Naive B cell (primary cell): ENCODE measurements at regions not wholly inside any gene's neighbourhood (a gene's known extent, or its start where the extent isn't known, plus 50 kb on each side); places are given as distances from the start of the nearest gene placed in this dataset.
A peak's percentile ranks its signal among the peaks of the same experiment; 100 is the strongest.

Experiments
- ATAC-seq, 2 donors: fragments of 150-1000 bp; cut with Tn5 transposase; 2 replicates each; pipeline ENCODE4 v1.10.0; 2021; ENCODE audit warnings: low read depth in 2 of 2, mild to moderate bottlenecking in 2 of 2, moderate library complexity in 2 of 2
- DNase-seq: peaks from one replicate; pipeline ENCODE4 v3.0.0; 2022
- H3K27ac Mint-ChIP-seq, 6 donors: one replicate each; pipeline ENCODE4 v1.8.0; 2020 to 2022; ENCODE audit warnings: mild to moderate bottlenecking in 6 of 6, mixed read lengths in 6 of 6, moderate library complexity in 5 of 6, inconsistent platforms in 2 of 6
- H3K27me3 Mint-ChIP-seq, 3 donors: one replicate each; pipeline ENCODE4 v1.8.0; 2021 to 2022; ENCODE audit warnings: mixed read lengths in 3 of 3, mild to moderate bottlenecking in 1 of 3
- H3K36me3 Mint-ChIP-seq, 2 donors: one replicate each; pipeline ENCODE4 v1.8.0; 2020 to 2022; ENCODE audit warnings: mixed read lengths in 2 of 2, inconsistent platforms in 1 of 2, mild to moderate bottlenecking in 1 of 2
- H3K4me1 Mint-ChIP-seq, 3 donors: one replicate each; pipeline ENCODE4 v1.8.0; 2020 to 2022; ENCODE audit warnings: mixed read lengths in 3 of 3, inconsistent platforms in 1 of 3, mild to moderate bottlenecking in 1 of 3, moderate library complexity in 1 of 3
- H3K4me3 Mint-ChIP-seq, 8 donors: one replicate each; pipeline ENCODE4 v1.8.0; 2020 to 2022; ENCODE audit warnings: mild to moderate bottlenecking in 8 of 8, mixed read lengths in 8 of 8, moderate library complexity in 8 of 8, inconsistent platforms in 2 of 8
- H3K9me3 Mint-ChIP-seq, 7 donors: one replicate each; pipeline ENCODE4 v1.8.0; 2020 to 2022; ENCODE audit warnings: mixed read lengths in 7 of 7, mild to moderate bottlenecking in 5 of 7, inconsistent platforms in 2 of 7, moderate library complexity in 1 of 7

DNA sequence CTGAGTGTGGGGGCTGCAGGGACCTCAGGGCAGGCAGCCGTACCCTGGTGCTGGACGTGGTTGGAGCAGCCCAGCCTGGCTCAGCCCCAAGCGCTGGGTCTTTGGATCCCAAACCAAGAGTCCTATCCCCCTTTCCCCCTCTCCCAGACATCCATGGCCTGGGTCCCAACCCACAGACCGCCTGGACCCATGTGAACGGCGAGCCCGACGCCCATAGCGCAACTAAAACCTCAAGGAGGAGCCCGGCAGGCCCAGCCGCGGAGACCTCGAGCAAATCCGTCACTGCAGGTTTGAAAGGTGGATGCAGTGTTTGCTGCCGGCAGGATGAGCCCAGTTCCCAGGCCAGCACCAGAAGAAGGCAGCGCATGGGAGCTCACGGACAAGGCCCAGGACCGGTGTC lies 337.0 kb downstream of the BRD1 start:
- H3K27ac Mint-ChIP-seq = no peak overlapping the region
- peaks cover 0 to 4% (median 0%) of the 10 kb centered on the region in 7 donors for H3K9me3 Mint-ChIP-seq
- H3K4me1 Mint-ChIP-seq = peaks cover 0 to 6% (median 0%) of the 10 kb centered on the region in 3 donors
- H3K4me3 Mint-ChIP-seq = peak overlapping the region in 1 of 8 donors; percentile 47
- no peaks in the 10 kb centered on the region for H3K36me3 Mint-ChIP-seq
- DNase-seq = no peak
- no peaks in the 10 kb centered on the region for H3K27me3 Mint-ChIP-seq
- no peak for ATAC-seq

DNA sequence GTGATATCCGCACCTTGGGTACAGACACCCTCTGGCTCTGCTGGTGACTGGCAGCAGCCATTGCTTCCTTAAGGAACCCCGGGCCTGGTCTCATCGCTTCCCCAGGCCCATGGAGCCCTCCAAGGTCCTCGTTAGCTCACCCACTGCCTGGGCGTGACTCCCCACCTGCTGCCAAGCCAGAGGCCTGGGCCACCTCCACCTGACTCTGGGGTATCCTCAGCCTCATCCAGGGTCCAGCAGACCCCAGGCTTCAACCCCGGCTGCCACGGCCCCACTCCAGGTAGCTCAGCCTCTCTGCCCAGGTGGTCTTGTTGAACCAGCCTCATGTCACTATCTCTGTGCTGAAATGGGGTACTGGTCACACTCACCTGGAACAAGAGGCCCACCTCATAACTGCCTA lies 337.9 kb downstream of the BRD1 start:
- Mint-ChIP-seq H3K9me3 (no peaks in the 10 kb centered on the region), H3K27ac (no peak overlapping the region), H3K27me3 (no peaks in the 10 kb centered on the region), H3K4me3 (no peak overlapping the region), H3K36me3 (no peaks in the 10 kb centered on the region), H3K4me1 (peaks cover 0 to 6% (median 0%) of the 10 kb centered on the region in 3 donors)
- DNase-seq (no peak), ATAC-seq (no peak)

DNA sequence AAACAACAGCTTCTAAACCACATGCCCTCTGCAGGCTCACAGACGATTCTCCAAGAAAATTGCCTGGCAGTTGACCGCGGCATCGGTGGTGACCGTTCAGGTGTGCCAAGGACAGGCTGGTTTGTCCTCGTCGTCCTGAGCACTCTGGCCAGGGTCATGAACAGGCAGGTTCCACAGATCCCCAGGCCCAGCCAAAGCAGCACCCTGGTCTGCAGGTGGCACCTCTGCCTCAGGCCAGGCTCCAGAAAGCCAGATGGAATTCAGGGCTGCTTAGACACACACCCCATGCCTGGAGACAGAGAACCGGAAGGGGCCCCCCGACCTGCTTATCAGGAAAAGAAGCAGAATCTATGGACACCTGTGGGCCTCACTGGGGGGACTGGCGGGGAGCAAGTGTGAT lies 338.7 kb downstream of the BRD1 start:
- no peak overlapping the region for H3K27ac Mint-ChIP-seq
- peaks cover 0 to 6% (median 0%) of the 10 kb centered on the region in 3 donors for H3K27me3 Mint-ChIP-seq
- H3K4me1 Mint-ChIP-seq = peaks cover 0 to 6% (median 0%) of the 10 kb centered on the region in 3 donors
- ATAC-seq = no peak
- DNase-seq = no peak
- no peak overlapping the region for H3K4me3 Mint-ChIP-seq
- no peaks in the 10 kb centered on the region for H3K36me3 Mint-ChIP-seq
- H3K9me3 Mint-ChIP-seq = no peaks in the 10 kb centered on the region

GRCh38 chr22:49487950-49488349 lies 339.7 kb downstream of the BRD1 start:
- Mint-ChIP-seq H3K27ac (peak overlapping the region in 1 of 6 donors; percentile 34), H3K4me3 (no peak overlapping the region), H3K27me3 (peaks cover 0 to 11% (median 0%) of the 10 kb centered on the region in 3 donors), H3K4me1 (peaks cover 0 to 6% (median 0%) of the 10 kb centered on the region in 3 donors), H3K9me3 (no peaks in the 10 kb centered on the region), H3K36me3 (no peaks in the 10 kb centered on the region)
- no peak for ATAC-seq
- DNase-seq = no peak

DNA sequence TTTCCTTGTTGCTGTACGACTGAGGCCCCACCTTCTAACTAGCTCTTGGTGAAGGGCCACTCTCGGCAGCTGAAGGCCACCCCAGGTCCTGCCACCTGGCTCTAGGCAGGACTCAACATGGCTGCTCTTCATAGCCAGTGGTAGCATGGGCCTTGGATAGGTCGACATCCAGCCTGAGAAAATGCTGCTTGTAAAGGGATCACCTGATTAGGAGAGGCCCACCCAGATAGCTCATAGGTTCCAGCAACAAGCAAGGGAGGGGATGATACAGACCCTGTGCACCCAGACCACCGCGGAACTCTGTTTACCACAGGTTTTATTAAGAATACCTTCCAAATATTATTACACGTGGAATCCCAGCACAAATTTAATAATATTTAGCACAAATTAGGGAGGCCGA lies 341.4 kb downstream of the BRD1 start:
- no peak overlapping the region for H3K4me3 Mint-ChIP-seq
- H3K4me1 Mint-ChIP-seq = peaks cover 0 to 10% (median 3%) of the 10 kb centered on the region in 3 donors
- no peaks in the 10 kb centered on the region for H3K9me3 Mint-ChIP-seq
- H3K27me3 Mint-ChIP-seq = peaks cover 0 to 28% (median 0%) of the 10 kb centered on the region in 3 donors
- no peak for ATAC-seq
- no peak for DNase-seq
- no peaks in the 10 kb centered on the region for H3K36me3 Mint-ChIP-seq
- H3K27ac Mint-ChIP-seq = no peak overlapping the region

GRCh38 chr22:49483946-49484345 lies 343.7 kb downstream of the BRD1 start:
- Mint-ChIP-seq H3K36me3 (no peaks in the 10 kb centered on the region), H3K4me1 (peaks cover 0 to 14% (median 5%) of the 10 kb centered on the region in 3 donors), H3K9me3 (no peaks in the 10 kb centered on the region), H3K27me3 (peaks cover 0 to 34% (median 4%) of the 10 kb centered on the region in 3 donors), H3K27ac (no peak overlapping the region), H3K4me3 (no peak overlapping the region)
- ATAC-seq = no peak
- DNase-seq = no peak

DNA sequence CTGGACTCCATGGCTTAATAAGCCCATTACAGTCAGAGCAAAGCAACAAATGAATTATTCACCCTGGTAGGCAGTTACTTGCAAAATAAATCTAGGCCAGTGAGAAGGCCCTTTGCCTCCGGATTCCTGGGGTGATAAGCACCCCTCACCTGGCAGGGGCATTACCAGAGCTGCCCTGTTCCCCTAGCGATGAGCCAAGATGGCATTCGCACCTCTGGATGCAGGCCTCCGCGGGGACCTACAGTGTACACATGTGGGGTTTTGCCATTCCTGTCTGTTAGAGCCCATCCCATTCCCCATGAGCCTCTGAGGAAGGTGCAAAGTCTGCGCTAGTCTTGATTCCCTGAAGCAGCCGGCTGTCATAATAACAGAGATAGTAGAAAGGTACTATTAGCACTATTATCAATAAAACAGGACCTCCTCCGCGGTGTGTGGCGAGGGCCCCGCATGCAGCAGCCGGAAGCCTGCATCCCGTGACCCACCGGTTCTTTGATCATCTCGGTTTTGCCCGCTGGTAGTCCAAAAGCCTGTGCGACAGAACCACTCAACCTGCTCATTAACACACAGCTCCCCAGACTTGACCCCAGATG lies 344.3 kb downstream of the BRD1 start:
- Mint-ChIP-seq H3K9me3 (no peaks in the 10 kb centered on the region), H3K27me3 (peaks cover 0 to 34% (median 4%) of the 10 kb centered on the region in 3 donors), H3K27ac (no peak overlapping the region), H3K36me3 (no peaks in the 10 kb centered on the region), H3K4me1 (peaks cover 0 to 14% (median 5%) of the 10 kb centered on the region in 3 donors), H3K4me3 (no peak overlapping the region)
- ATAC-seq = no peak
- DNase-seq = no peak

DNA sequence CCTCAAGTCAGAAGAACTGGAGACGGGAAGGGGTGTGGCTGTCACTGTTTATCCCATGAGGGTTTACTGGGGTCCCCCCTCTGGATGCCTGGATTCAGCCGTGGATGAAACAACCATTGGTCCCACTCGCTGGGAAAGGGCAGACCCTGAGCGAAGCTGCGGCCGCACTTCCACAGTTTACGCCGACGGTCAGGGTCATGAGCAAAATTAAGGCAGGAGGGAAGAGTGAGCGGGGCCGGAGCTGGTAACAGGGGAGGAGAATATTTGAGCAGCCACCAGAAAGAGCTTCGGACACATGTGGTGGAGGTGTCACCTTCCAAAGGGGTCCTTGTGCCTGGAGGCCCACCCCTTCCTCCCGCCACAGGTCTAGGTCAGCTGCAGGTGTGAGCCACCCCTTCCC lies 344.9 kb downstream of the BRD1 start:
- Mint-ChIP-seq H3K9me3 (no peaks in the 10 kb centered on the region), H3K4me3 (no peak overlapping the region), H3K27me3 (peaks cover 0 to 34% (median 4%) of the 10 kb centered on the region in 3 donors), H3K36me3 (no peaks in the 10 kb centered on the region), H3K27ac (no peak overlapping the region), H3K4me1 (peaks cover 0 to 10% (median 5%) of the 10 kb centered on the region in 3 donors)
- DNase-seq = no peak
- ATAC-seq = no peak

DNA sequence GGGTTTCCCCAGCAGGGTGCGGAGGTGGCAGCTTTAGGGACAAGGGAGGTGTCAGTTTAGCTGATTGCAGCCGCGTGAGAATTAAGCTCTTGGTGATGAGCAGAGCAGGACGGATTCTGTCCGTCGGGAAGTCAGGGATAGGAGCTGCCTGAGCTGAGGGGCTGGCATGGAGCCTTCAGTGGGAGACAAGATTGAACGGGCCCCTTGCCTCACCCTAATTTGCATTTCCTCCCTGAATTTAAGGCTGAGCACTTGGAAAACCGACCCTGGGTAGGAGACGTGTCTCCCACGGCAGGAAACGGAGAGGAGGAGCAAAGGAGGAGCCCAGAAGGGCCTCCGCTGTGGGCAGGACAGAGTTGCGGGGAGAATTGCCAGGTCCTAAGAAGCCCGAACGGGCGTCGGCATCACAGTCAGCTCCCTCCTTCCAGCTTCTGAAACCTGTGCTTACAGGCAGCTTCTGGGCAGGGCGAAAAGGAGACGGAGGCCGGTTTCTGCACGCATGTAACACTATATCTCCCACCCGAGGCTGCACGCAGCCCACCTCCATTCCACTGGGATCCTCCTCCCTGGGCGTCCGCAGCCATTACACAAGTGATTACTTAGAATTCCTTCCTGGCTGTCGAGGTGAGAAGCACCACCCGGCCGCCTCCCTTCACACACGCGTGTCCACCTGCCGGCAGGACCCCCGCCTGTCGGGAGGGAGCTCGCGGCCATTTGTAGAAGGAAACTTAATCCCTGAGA lies 345.8 kb downstream of the BRD1 start:
- no peak for DNase-seq
- ATAC-seq = no peak
- Mint-ChIP-seq H3K27me3 (peaks cover 0 to 38% (median 4%) of the 10 kb centered on the region in 3 donors), H3K36me3 (peaks cover 0 to 7% of the 10 kb centered on the region in 2 donors), H3K9me3 (peaks cover 0 to 4% (median 0%) of the 10 kb centered on the region in 7 donors), H3K27ac (no peak overlapping the region), H3K4me3 (no peak overlapping the region), H3K4me1 (peaks cover 3 to 9% (median 5%) of the 10 kb centered on the region in 3 donors)

GRCh38 chr22:49480896-49481658 lies 346.6 kb downstream of the BRD1 start:
- Mint-ChIP-seq H3K27me3 (peaks cover 0 to 44% (median 4%) of the 10 kb centered on the region in 3 donors), H3K27ac (no peak overlapping the region), H3K4me1 (peaks cover 5 to 9% (median 8%) of the 10 kb centered on the region in 3 donors), H3K36me3 (peaks cover 0 to 14% of the 10 kb centered on the region in 2 donors), H3K9me3 (peaks cover 0 to 9% (median 1%) of the 10 kb centered on the region in 7 donors), H3K4me3 (no peak overlapping the region)
- ATAC-seq (no peak), DNase-seq (no peak)

GRCh38 chr22:49480331-49480730 lies 347.3 kb downstream of the BRD1 start:
- no peak for ATAC-seq
- DNase-seq = no peak
- Mint-ChIP-seq H3K36me3 (peaks cover 0 to 14% of the 10 kb centered on the region in 2 donors), H3K4me1 (peaks cover 5 to 9% (median 8%) of the 10 kb centered on the region in 3 donors), H3K27me3 (peaks cover 0 to 44% (median 4%) of the 10 kb centered on the region in 3 donors), H3K4me3 (no peak overlapping the region), H3K9me3 (peaks cover 0 to 9% (median 1%) of the 10 kb centered on the region in 7 donors), H3K27ac (no peak overlapping the region)

GRCh38 chr22:49479566-49479965 lies 348.1 kb downstream of the BRD1 start:
- Mint-ChIP-seq H3K27ac (peak overlapping the region in 1 of 6 donors; percentile 60), H3K27me3 (peaks cover 0 to 51% (median 4%) of the 10 kb centered on the region in 3 donors)
- no peak for ATAC-seq

GRCh38 chr22:49476800-49477400 lies 350.8 kb downstream of the BRD1 start:
- Mint-ChIP-seq H3K27me3 (peaks cover 0 to 34% (median 4%) of the 10 kb centered on the region in 3 donors), H3K9me3 (peaks cover 0 to 9% (median 1%) of the 10 kb centered on the region in 7 donors), H3K27ac (no peak overlapping the region), H3K36me3 (peaks cover 3 to 14% of the 10 kb centered on the region in 2 donors), H3K4me3 (no peak overlapping the region), H3K4me1 (peaks cover 3 to 9% (median 8%) of the 10 kb centered on the region in 3 donors)
- ATAC-seq (no peak), DNase-seq (no peak)

More at GRCh38 chr22:49479566-49479965, 348.1 kb downstream of the BRD1 start:
- peaks cover 0 to 9% (median 1%) of the 10 kb centered on the region in 7 donors for H3K9me3 Mint-ChIP-seq
- H3K4me1 Mint-ChIP-seq = peaks cover 5 to 9% (median 8%) of the 10 kb centered on the region in 3 donors
- no peak for DNase-seq
- peak overlapping the region in 1 of 8 donors; percentile 57 for H3K4me3 Mint-ChIP-seq
- H3K36me3 Mint-ChIP-seq = peaks cover 3 to 14% of the 10 kb centered on the region in 2 donors
